ENCODE measurements at regions not wholly inside any gene's neighbourhood (a gene's known extent, or its start where the extent isn't known, plus 50 kb on each side); places are given as distances from the start of the nearest gene placed in this dataset.

- DNase-seq = no peak
- H3K9ac ChIP-seq (ENCODE audit: low read length) = no peak overlapping the region
- no peak overlapping the region for H4K8ac ChIP-seq (ENCODE audit: low read depth, low read length)
- no peak overlapping the region for H2AK5ac ChIP-seq (ENCODE audit: low read length)
- no peak overlapping the region for H2BK5ac ChIP-seq (ENCODE audit: low read length)
- no peak overlapping the region for H3K23ac ChIP-seq (ENCODE audit: low read length)
- H3K4me1 ChIP-seq (ENCODE audit: control insufficient read depth, low read depth, low read length) = no peaks in the 10 kb centered on the region
- no peak overlapping the region for H3K4ac ChIP-seq (ENCODE audit: low read depth, low read length)
- no peak overlapping the region for H4K5ac ChIP-seq (ENCODE audit: low read length)
- H3K36me3 ChIP-seq (ENCODE audit: control insufficient read depth, insufficient read depth, low read length) = no peaks in the 10 kb centered on the region
- WGBS (ENCODE audit: extremely low coverage, insufficient coverage, low lambda C conversion rate) = no CpG with 5 or more reads among the region's 8 CpGs
- no peak overlapping the region for H3K18ac ChIP-seq (ENCODE audit: low read length)
- no peaks in the 10 kb centered on the region for H3K79me1 ChIP-seq (ENCODE audit: low read length)
- H2BK15ac ChIP-seq (replicated peaks; ENCODE audit: low read depth) = no peak overlapping the region
- no peak overlapping the region for H3K27ac ChIP-seq (ENCODE audit: low read depth, low read length)
- H3K27me3 ChIP-seq (ENCODE audit: insufficient read depth, low read length, poor library complexity) = no peaks in the 10 kb centered on the region
- H2BK120ac ChIP-seq (ENCODE audit: low read depth, low read length) = no peak overlapping the region
- H3K4me3 ChIP-seq (ENCODE audit: low read length) = no peak overlapping the region
- H3K56ac ChIP-seq (ENCODE audit: low read length) = no peak overlapping the region
- no peak overlapping the region for H3K4me2 ChIP-seq (ENCODE audit: low read length)
- no peaks in the 10 kb centered on the region for H3K79me2 ChIP-seq (ENCODE audit: control insufficient read depth, insufficient read depth, low read length)
These were observed 144.7 kb upstream of the KIF26B start for GRCh38 chr1:245010018-245010614.

GRCh38 chr1:245008761-245009160 lies 144.4 kb upstream of the HNRNPU start:
- H3K56ac ChIP-seq (ENCODE audit: low read length) = no peak overlapping the region
- no CpG with 5 or more reads among the region's 5 CpGs for WGBS (ENCODE audit: extremely low coverage, insufficient coverage, low lambda C conversion rate)

DNA sequence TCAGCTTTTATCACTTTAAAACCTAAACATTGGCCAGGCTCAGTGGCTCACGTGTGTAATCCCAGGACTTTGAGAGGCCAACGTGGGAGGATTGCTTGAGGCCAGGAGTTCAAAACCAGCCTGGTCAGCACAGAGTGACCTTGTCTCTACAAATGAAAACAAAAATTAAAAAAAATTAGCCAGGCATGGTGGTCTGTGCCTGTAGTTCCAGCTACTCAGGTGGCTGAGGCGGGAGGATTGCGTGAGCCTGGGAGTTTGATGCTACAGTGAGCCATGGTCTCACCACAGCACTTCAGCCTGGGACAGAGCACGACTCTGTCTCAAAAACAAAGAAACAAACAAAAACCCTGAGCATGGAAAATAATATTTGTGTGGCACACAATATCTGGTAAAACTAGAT lies 143.5 kb upstream of the HNRNPU start:
- Histone ChIP-seq H3K23ac (ENCODE audit: low read length) (no peak overlapping the region), H2AK5ac (ENCODE audit: low read length) (no peak overlapping the region), H3K4me1 (ENCODE audit: control insufficient read depth, low read depth, low read length) (no peaks in the 10 kb centered on the region), H4K5ac (ENCODE audit: low read length) (no peak overlapping the region), H3K18ac (ENCODE audit: low read length) (no peak overlapping the region), H3K27ac (ENCODE audit: low read depth, low read length) (no peak overlapping the region), H3K79me2 (ENCODE audit: control insufficient read depth, insufficient read depth, low read length) (no peaks in the 10 kb centered on the region), H2BK5ac (ENCODE audit: low read length) (no peak overlapping the region), H3K56ac (ENCODE audit: low read length) (no peak overlapping the region), H3K9ac (ENCODE audit: low read length) (no peak overlapping the region), H2BK15ac (replicated peaks; ENCODE audit: low read depth) (no peak overlapping the region), H3K4me3 (ENCODE audit: low read length) (no peak overlapping the region), H4K8ac (ENCODE audit: low read depth, low read length) (no peak overlapping the region), H3K79me1 (ENCODE audit: low read length) (no peaks in the 10 kb centered on the region), H3K4me2 (ENCODE audit: low read length) (no peak overlapping the region), H3K4ac (ENCODE audit: low read depth, low read length) (no peak overlapping the region), H2BK120ac (ENCODE audit: low read depth, low read length) (no peak overlapping the region), H3K36me3 (ENCODE audit: control insufficient read depth, insufficient read depth, low read length) (no peaks in the 10 kb centered on the region), H3K27me3 (ENCODE audit: insufficient read depth, low read length, poor library complexity) (no peaks in the 10 kb centered on the region)
- no CpG with 5 or more reads among the region's 5 CpGs for WGBS (ENCODE audit: extremely low coverage, insufficient coverage, low lambda C conversion rate)
- no peak for DNase-seq

More at GRCh38 chr1:245008761-245009160, 144.4 kb upstream of the HNRNPU start:
- Histone ChIP-seq H3K9ac (ENCODE audit: low read length) (no peak overlapping the region), H3K27ac (ENCODE audit: low read depth, low read length) (no peak overlapping the region), H3K18ac (ENCODE audit: low read length) (no peak overlapping the region), H3K4me1 (ENCODE audit: control insufficient read depth, low read depth, low read length) (no peaks in the 10 kb centered on the region), H3K79me2 (ENCODE audit: control insufficient read depth, insufficient read depth, low read length) (no peaks in the 10 kb centered on the region), H4K5ac (ENCODE audit: low read length) (no peak overlapping the region), H3K23ac (ENCODE audit: low read length) (no peak overlapping the region), H4K8ac (ENCODE audit: low read depth, low read length) (no peak overlapping the region), H2AK5ac (ENCODE audit: low read length) (no peak overlapping the region), H3K27me3 (ENCODE audit: insufficient read depth, low read length, poor library complexity) (no peaks in the 10 kb centered on the region), H3K79me1 (ENCODE audit: low read length) (no peaks in the 10 kb centered on the region), H3K36me3 (ENCODE audit: control insufficient read depth, insufficient read depth, low read length) (no peaks in the 10 kb centered on the region), H2BK120ac (ENCODE audit: low read depth, low read length) (no peak overlapping the region), H3K4me3 (ENCODE audit: low read length) (no peak overlapping the region), H3K4ac (ENCODE audit: low read depth, low read length) (no peak overlapping the region), H2BK5ac (ENCODE audit: low read length) (no peak overlapping the region), H3K4me2 (ENCODE audit: low read length) (no peak overlapping the region), H2BK15ac (replicated peaks; ENCODE audit: low read depth) (no peak overlapping the region)
- DNase-seq = no peak

DNA sequence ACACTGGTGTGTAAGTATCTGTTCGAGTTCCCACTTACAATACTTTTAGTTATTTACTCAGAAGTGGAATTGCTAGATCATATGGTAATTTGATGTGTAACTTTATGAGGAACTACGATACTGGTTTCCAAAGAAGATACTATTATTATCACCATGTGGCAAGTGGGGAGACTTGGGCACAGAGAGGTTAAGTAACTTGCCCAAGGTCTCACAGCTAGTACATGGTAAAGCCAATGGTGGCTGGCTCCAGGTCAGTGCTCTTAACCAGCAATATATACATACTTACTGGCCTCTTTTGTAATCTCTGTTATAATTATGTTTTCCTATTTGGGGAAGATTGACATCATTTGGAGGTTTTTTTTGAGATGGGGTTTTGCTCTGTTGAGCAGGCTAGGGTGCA lies 138.9 kb upstream of the HNRNPU start:
- DNase-seq = no peak
- H3K56ac ChIP-seq (ENCODE audit: low read length) = no peak overlapping the region
- H3K4ac ChIP-seq (ENCODE audit: low read depth, low read length) = no peak overlapping the region
- no peak overlapping the region for H3K4me3 ChIP-seq (ENCODE audit: low read length)
- H3K79me1 ChIP-seq (ENCODE audit: low read length) = peaks cover 5% of the 10 kb centered on the region
- WGBS (ENCODE audit: extremely low coverage, insufficient coverage, low lambda C conversion rate) = no CpG with 5 or more reads among the region's 2 CpGs
- H2BK120ac ChIP-seq (ENCODE audit: low read depth, low read length) = no peak overlapping the region
- H4K8ac ChIP-seq (ENCODE audit: low read depth, low read length) = no peak overlapping the region
- no peak overlapping the region for H3K18ac ChIP-seq (ENCODE audit: low read length)
- H4K5ac ChIP-seq (ENCODE audit: low read length) = no peak overlapping the region
- no peaks in the 10 kb centered on the region for H3K79me2 ChIP-seq (ENCODE audit: control insufficient read depth, insufficient read depth, low read length)
- H3K4me2 ChIP-seq (ENCODE audit: low read length) = no peak overlapping the region
- H3K36me3 ChIP-seq (ENCODE audit: control insufficient read depth, insufficient read depth, low read length) = no peaks in the 10 kb centered on the region
- H3K4me1 ChIP-seq (ENCODE audit: control insufficient read depth, low read depth, low read length) = no peaks in the 10 kb centered on the region
- H2BK15ac ChIP-seq (replicated peaks; ENCODE audit: low read depth) = no peak overlapping the region
- no peak overlapping the region for H2BK5ac ChIP-seq (ENCODE audit: low read length)
- no peak overlapping the region for H3K27ac ChIP-seq (ENCODE audit: low read depth, low read length)
- no peak overlapping the region for H3K9ac ChIP-seq (ENCODE audit: low read length)
- H3K23ac ChIP-seq (ENCODE audit: low read length) = no peak overlapping the region
- H2AK5ac ChIP-seq (ENCODE audit: low read length) = no peak overlapping the region
- H3K27me3 ChIP-seq (ENCODE audit: insufficient read depth, low read length, poor library complexity) = no peaks in the 10 kb centered on the region

DNA sequence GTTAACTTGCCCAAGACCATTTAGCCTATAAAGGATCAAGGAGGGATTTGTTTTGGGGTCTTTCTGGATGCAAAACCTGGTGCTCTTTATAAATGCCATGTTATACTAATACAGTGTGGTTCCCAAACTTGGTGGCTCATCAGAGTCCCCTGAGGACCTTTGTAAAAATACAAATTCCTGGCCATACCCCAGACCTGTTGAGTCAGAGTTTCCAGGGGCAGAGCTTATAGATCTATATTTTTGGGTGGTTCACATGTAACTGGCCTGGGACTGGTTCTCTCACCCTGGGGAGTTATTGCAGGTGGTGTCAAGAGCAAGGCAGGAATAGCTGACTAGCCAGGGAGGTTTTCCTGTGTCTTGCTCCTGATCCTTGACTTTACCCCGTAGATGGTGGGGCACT lies 136.9 kb upstream of the HNRNPU start:
- Histone ChIP-seq H2AK5ac (ENCODE audit: low read length) (no peak overlapping the region), H2BK15ac (replicated peaks; ENCODE audit: low read depth) (no peak overlapping the region), H3K27me3 (ENCODE audit: insufficient read depth, low read length, poor library complexity) (no peaks in the 10 kb centered on the region), H2BK5ac (ENCODE audit: low read length) (no peak overlapping the region), H3K56ac (ENCODE audit: low read length) (no peak overlapping the region), H4K5ac (ENCODE audit: low read length) (no peak overlapping the region), H3K4ac (ENCODE audit: low read depth, low read length) (no peak overlapping the region), H3K4me2 (ENCODE audit: low read length) (no peak overlapping the region), H3K4me3 (ENCODE audit: low read length) (no peak overlapping the region), H3K79me1 (ENCODE audit: low read length) (peaks cover 5% of the 10 kb centered on the region), H3K9ac (ENCODE audit: low read length) (no peak overlapping the region), H2BK120ac (ENCODE audit: low read depth, low read length) (no peak overlapping the region), H3K4me1 (ENCODE audit: control insufficient read depth, low read depth, low read length) (no peaks in the 10 kb centered on the region), H3K79me2 (ENCODE audit: control insufficient read depth, insufficient read depth, low read length) (no peaks in the 10 kb centered on the region), H3K18ac (ENCODE audit: low read length) (no peak overlapping the region), H3K23ac (ENCODE audit: low read length) (no peak overlapping the region), H4K8ac (ENCODE audit: low read depth, low read length) (no peak overlapping the region), H3K27ac (ENCODE audit: low read depth, low read length) (no peak overlapping the region), H3K36me3 (ENCODE audit: control insufficient read depth, insufficient read depth, low read length) (no peaks in the 10 kb centered on the region)
- DNase-seq = no peak
- no CpG with 5 or more reads among the region's 1 CpG for WGBS (ENCODE audit: extremely low coverage, insufficient coverage, low lambda C conversion rate)

- H2BK120ac ChIP-seq (ENCODE audit: low read depth, low read length) = no peak overlapping the region
- H3K27ac ChIP-seq (ENCODE audit: low read depth, low read length) = no peak overlapping the region
- no peak overlapping the region for H3K18ac ChIP-seq (ENCODE audit: low read length)
- no peak overlapping the region for H3K56ac ChIP-seq (ENCODE audit: low read length)
- H2BK5ac ChIP-seq (ENCODE audit: low read length) = no peak overlapping the region
- DNase-seq = no peak
- peaks cover 5% of the 10 kb centered on the region for H3K79me1 ChIP-seq (ENCODE audit: low read length)
- no peak overlapping the region for H2BK15ac ChIP-seq (replicated peaks; ENCODE audit: low read depth)
- no peak overlapping the region for H3K23ac ChIP-seq (ENCODE audit: low read length)
- no peak overlapping the region for H3K9ac ChIP-seq (ENCODE audit: low read length)
- no peaks in the 10 kb centered on the region for H3K4me1 ChIP-seq (ENCODE audit: control insufficient read depth, low read depth, low read length)
- no peaks in the 10 kb centered on the region for H3K79me2 ChIP-seq (ENCODE audit: control insufficient read depth, insufficient read depth, low read length)
- no peak overlapping the region for H3K4me3 ChIP-seq (ENCODE audit: low read length)
- no peak overlapping the region for H3K4me2 ChIP-seq (ENCODE audit: low read length)
- no peak overlapping the region for H4K5ac ChIP-seq (ENCODE audit: low read length)
- H3K4ac ChIP-seq (ENCODE audit: low read depth, low read length) = no peak overlapping the region
- H3K27me3 ChIP-seq (ENCODE audit: insufficient read depth, low read length, poor library complexity) = no peaks in the 10 kb centered on the region
- H2AK5ac ChIP-seq (ENCODE audit: low read length) = no peak overlapping the region
- H4K8ac ChIP-seq (ENCODE audit: low read depth, low read length) = no peak overlapping the region
- H3K36me3 ChIP-seq (ENCODE audit: control insufficient read depth, insufficient read depth, low read length) = no peaks in the 10 kb centered on the region
These were observed 136.5 kb upstream of the HNRNPU start for GRCh38 chr1:245000872-245001188.

All from mesendoderm (in vitro differentiated cells).